Kidney (tissue), 13 donors: ENCODE measurements at regions not wholly inside any gene's neighbourhood (a gene's known extent, or its start where the extent isn't known, plus 50 kb on each side); places are given as distances from the start of the nearest gene placed in this dataset.

Experiments used
- DNase-seq, 5 donors: peaks; one replicate each; pipeline ENCODE4 v3.0.0-alpha.2; 2013 to 2020
- FAIRE-seq: peaks from 2 replicates; lab custom pipeline; 2012; peaks lifted over from hg19 to GRCh38; lab: Jason Lieb, UNC
- H3K27ac ChIP-seq, 2 donors: one replicate each; pipeline ENCODE4 v1.7.0; 2013; ENCODE audit warnings: low read depth in 2 of 2, low read length in 2 of 2, inconsistent platforms in 1 of 2
- H3K27me3 ChIP-seq: one replicate; pipeline ENCODE4 v1.7.1; 2013; ENCODE audit warnings: low read length, inconsistent platforms; ENCODE audit not compliant: control insufficient read depth, insufficient read depth
- H3K36me3 ChIP-seq, 3 donors: one replicate each; pipeline versions ENCODE4 v1.7.0 to v1.7.1; 2013; ENCODE audit warnings: low read length in 3 of 3, control low read depth in 1 of 3, inconsistent platforms in 1 of 3; ENCODE audit not compliant: insufficient read depth in 3 of 3, control insufficient read depth in 2 of 3
- H3K4me1 ChIP-seq, 3 donors: one replicate each; pipeline versions ENCODE4 v1.7.0 to v1.7.1; 2013; ENCODE audit warnings: low read length in 3 of 3, inconsistent platforms in 1 of 3, low read depth in 1 of 3; ENCODE audit not compliant: control insufficient read depth in 2 of 3, insufficient read depth in 2 of 3
- H3K4me3 ChIP-seq, 3 donors: one replicate each; pipeline versions ENCODE4 v1.7.0 to v1.8.1; 2013; ENCODE audit warnings: low read length in 3 of 3, control low read depth in 1 of 3, inconsistent platforms in 1 of 3
- H3K9ac ChIP-seq, 3 donors: one replicate each; pipeline versions ENCODE4 v1.7.0 to v1.7.1; 2013; ENCODE audit warnings: low read length in 3 of 3, control low read depth in 1 of 3, inconsistent platforms in 1 of 3
- H3K9me3 ChIP-seq, 3 donors: one replicate each; pipeline versions ENCODE4 v1.7.0 to v1.7.1; 2013; ENCODE audit warnings: low read length in 3 of 3, control low read depth in 1 of 3, inconsistent platforms in 1 of 3; ENCODE audit not compliant: control insufficient read depth in 2 of 3, insufficient read depth in 1 of 3
- CTCF ChIP-seq: IDR thresholded peaks from 3 replicates; pipeline ENCODE4 v1.5.1; 2012; ENCODE audit warnings: mild to moderate bottlenecking, moderate library complexity, borderline replicate concordance; ENCODE audit not compliant: insufficient read depth; ENCODE audit errors: extremely low read depth
- intact Hi-C: fragments of 100-400 bp; cut with DNase I; formaldehyde crosslinking; loops from one replicate; pipeline ENCODE4 v1.11.1; 2022
- donor health status: control.
- donor health status: control.
- donor health status: control.
- donor health status: control.
- donor health status: control.
- donor health status: DM: yes; HTN: yes; CAD: no.
- donor health status: Normal renal cell carcinoma (clear cell type).

DNA sequence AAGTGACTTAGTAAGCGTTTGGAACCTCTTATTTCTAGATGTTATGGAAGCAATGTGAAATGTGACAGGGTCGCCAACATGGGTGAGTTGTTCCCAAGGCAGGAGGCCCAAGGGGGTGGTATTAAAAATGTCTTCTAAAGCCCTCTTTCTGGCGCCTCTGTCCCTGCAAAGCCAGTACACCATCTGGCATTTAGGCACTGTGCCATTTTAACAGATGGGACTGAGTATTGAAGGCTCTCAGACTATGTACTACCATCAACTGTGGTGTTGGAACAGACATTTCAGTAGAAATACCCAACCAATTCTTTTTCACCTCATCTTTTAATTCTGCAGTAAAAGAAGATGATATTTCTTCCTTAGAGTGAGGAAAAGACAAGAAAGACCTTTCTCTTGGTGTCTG is 384.5 kb upstream of the MMADHC start:
- DNase-seq (peak in 1 of 5 donors; percentile 26), FAIRE-seq (no peak)
- Histone ChIP-seq H3K27ac (no peak overlapping the region), H3K9ac (no peak overlapping the region), H3K27me3 (no peaks in the 10 kb centered on the region), H3K4me1 (no peaks in the 10 kb centered on the region), H3K4me3 (no peak overlapping the region), H3K36me3 (no peaks in the 10 kb centered on the region), H3K9me3 (no peaks in the 10 kb centered on the region)
- intact Hi-C loops: no loop called here
- TF ChIP-seq CTCF: no peak

- FAIRE-seq: no peak
- Histone ChIP-seq H3K9ac (no peak overlapping the region), H3K36me3 (no peaks in the 10 kb centered on the region), H3K4me1 (no peaks in the 10 kb centered on the region), H3K4me3 (no peak overlapping the region), H3K27me3 (no peaks in the 10 kb centered on the region), H3K9me3 (no peaks in the 10 kb centered on the region), H3K27ac (no peak overlapping the region)
- intact Hi-C loops: no loop called here
- TF ChIP-seq CTCF: no peak
- DNase-seq: no peak
These were observed 367.5 kb upstream of the MMADHC start for GRCh38 chr2:149954981-149955600.

DNA sequence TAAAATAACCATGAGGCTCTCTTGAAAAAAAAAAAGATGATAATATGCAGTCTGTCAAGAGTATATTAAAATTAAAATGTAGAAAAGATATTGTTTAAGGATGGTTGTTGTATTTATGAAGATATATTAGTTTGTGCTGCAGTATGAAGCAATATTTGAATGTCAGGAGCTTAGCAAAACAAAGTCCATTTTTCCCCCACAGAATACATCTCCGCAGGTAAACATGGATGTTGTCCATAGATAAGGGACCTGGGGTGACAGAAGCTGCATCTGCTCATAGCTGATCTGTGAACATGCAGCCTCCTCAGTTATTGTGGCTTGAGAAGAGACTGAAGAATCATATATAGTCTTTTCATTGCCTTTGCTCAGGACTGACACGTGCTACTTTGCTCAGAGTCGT is 366.1 kb upstream of the MMADHC start:
- no peaks in the 10 kb centered on the region for H3K36me3 ChIP-seq
- DNase-seq: no peak
- H3K9me3 ChIP-seq: no peaks in the 10 kb centered on the region
- no peak overlapping the region for H3K4me3 ChIP-seq
- no peaks in the 10 kb centered on the region for H3K4me1 ChIP-seq
- H3K27ac ChIP-seq: no peak overlapping the region
- intact Hi-C loops: no loop called here
- H3K9ac ChIP-seq: no peak overlapping the region
- H3K27me3 ChIP-seq: no peaks in the 10 kb centered on the region
- FAIRE-seq: no peak
- TF ChIP-seq CTCF: no peak

- DNase-seq: no peak
- intact Hi-C loops: no loop called here
- no peak for FAIRE-seq
- Histone ChIP-seq H3K36me3 (no peaks in the 10 kb centered on the region), H3K27me3 (no peaks in the 10 kb centered on the region), H3K9ac (no peak overlapping the region), H3K4me3 (no peak overlapping the region), H3K9me3 (no peaks in the 10 kb centered on the region), H3K27ac (no peak overlapping the region), H3K4me1 (no peaks in the 10 kb centered on the region)
- no peak for TF ChIP-seq CTCF
These were observed 343.9 kb upstream of the MMADHC start for GRCh38 chr2:149931486-149931885.
